RCC 7860 (cell line): ENCODE measurements at regions not wholly inside any gene's neighbourhood (a gene's known extent, or its start where the extent isn't known, plus 50 kb on each side); places are given as distances from the start of the nearest gene placed in this dataset.

Source experiments
- DNase-seq: peaks from one replicate; pipeline ENCODE4 v3.0.0-alpha.2; 2015; ENCODE audit warnings: low spot score
- FAIRE-seq: peaks from 2 replicates; lab custom pipeline; 2012; peaks lifted over from hg19 to GRCh38; lab: Jason Lieb, UNC

DNA sequence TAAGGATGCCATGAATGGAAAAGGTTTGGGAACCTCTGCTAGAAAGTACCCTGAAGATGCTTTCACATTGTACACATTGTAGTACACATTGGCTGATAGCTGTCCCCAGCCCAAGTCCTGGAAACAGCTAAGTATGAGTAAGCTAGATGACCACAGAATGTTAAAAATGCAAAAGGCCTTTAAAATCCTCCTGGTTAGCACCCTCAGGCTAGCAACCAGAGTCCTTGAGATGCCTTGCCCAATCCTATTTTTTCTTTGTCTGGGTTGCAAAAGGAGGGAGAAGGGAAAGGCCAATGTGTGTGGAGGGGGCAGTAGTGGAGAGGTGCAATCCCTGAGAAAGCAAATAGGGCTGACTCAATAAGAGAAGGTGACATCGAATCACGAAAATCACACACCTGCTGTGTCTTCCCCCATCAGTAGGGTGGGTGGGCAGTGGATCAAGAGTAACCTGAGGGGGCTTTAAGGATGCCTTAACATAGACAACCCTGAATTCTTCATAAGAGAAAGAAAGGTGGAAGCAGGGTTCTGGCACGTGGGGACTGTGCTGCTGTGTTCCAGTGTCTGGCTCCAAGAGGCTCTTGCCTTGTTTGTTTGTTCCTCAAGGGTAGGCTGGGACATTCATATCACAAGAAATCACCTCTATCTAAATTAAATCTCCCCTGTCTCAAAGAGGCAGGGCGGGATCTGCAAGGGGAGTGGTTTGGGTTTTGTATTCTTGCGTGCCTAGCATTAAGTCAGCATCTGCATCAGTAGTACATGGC lies 266.2 kb upstream of the PLXNA2 start:
- FAIRE-seq (no peak), DNase-seq (no peak)

DNA sequence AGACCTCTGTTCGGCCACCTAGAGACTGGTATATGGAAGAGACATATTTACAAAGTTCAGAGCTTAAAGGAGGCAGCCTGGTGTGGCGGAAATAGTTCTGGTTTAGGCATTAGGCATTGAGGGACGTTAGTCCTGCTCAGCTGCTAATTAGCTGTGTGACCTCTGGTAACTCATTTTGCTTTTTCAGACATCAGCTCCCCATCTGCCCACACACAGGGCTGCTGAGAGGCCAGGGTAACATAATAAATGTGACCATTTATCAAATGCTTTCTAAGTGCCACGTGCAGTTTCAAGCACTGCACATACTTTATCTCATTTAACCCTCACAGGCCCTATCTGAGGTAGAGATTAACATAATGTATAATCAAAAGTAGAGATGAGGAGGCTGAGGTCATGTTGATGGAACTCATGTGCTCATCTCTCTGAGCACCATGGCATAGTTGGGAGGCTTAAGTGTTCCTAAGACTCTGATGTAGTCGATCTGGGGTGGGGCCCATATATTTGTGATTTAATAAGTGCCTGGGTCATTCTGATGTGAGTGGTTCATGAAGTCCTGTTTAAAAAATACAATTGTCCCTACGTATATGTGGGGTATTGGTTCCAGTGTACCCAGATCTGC lies 267.2 kb upstream of the PLXNA2 start:
- DNase-seq (no peak), FAIRE-seq (no peak)

DNA sequence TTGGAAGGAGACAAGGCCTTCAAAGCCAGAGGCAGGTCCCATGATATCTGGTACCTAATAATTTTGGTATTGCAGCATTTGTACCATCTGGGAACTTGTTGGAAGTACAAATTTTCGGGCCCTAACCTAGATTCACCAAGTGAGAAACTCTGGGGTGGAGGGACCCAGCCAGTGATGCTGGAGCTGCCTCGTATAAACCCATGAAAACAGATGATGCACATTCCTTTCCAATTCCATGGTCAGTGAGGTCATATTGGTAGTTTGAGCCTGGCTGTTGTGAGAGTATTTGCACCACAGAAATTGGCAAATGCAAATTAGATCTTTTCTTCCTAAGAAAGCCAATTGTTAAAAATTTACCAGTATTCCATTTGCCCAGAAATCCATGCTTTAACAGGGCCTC lies 269.6 kb upstream of the PLXNA2 start:
- no peak for DNase-seq
- no peak for FAIRE-seq

DNA sequence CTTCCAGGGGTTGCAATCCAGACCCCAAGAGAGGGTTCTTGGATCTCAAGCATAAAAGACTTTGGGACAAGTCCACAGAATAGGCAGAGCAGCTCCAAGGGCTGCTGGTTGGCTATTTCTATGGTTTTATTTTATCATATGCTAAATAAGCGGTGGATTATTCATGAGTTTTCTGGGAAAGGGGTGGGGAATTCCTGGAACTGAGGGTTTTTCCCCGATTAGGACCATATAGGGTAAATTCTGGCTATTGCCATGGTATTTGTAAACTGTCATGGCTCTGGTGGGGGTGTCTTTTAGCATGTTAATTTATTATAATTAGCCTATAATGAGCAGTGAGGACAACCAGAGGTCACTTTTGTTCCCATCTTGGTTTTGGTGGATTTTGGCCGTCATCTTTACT lies 270.9 kb upstream of the PLXNA2 start:
- no peak for DNase-seq
- no peak for FAIRE-seq

DNA sequence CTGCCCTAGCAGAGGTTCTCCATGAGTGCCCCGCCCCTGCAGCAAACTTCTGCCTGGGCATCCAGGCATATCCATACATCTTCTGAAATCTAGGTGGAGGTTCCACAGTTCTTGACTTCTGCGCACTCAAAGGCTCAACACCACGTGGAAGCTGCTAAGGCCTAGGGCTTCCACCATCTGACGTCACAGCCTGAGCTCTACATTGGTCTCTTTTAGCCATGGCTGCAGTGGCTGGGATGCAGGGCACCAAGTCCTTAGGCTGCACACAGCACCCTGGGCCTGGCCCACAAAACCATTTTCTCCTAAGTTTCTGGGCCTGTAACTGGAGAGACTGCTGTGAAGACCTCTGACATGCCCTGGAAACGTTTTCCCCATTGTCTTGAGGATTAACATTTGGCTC lies 272.6 kb upstream of the PLXNA2 start:
- FAIRE-seq = no peak

DNA sequence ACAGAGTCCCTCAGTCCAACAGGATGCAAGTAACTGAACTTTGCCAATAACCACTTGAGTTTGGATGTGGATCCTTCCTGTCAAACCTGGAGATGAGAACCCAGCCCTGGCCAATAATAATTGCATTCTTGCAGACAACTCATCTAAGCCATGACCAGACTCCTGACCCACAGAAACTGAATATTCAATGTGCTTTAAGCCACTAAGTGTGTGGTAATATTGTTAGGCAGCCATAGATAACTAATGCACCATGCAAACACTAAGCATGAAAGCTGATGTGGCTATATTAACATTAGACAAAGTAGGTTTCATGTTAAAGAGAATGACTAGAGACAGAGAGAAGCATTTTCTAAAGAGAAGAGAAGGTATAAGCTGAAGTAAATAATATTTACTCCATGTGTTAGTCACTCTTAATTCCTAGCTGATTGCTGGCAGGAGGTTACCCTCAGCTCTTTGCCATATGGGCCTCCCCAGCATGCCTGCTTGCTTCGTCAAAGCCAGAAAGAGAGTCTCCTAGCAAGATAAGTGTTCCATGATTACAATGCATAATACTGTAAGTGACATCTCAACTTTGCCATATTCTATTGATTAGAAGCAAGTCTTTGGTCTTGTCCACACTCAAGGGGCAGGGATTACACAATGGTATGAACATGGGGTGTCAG lies 276.4 kb upstream of the PLXNA2 start:
- no peak for DNase-seq

More for the DNA sequence above, 272.6 kb upstream of the PLXNA2 start:
- no peak for DNase-seq

DNA sequence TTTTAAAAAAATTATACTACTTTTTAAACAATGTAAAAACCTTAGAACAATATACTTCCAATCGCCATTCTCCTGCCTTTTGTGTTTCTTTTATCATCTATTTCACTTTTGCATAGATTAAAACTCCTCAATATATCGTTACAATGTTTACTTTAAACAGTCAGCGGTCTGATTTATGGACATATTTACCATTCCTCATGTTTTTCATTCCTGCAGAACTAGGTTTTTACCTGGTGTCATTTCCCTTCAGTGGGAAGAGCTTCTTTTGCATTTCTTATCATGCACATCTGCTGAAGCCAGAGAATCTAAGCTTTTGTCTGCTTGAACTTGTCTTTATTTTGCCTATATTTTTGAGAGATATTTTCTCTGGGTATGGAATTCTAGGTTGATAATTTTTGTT lies 277.4 kb upstream of the PLXNA2 start:
- no peak for FAIRE-seq
- no peak for DNase-seq

More for the DNA sequence above, 276.4 kb upstream of the PLXNA2 start:
- FAIRE-seq = no peak

DNA sequence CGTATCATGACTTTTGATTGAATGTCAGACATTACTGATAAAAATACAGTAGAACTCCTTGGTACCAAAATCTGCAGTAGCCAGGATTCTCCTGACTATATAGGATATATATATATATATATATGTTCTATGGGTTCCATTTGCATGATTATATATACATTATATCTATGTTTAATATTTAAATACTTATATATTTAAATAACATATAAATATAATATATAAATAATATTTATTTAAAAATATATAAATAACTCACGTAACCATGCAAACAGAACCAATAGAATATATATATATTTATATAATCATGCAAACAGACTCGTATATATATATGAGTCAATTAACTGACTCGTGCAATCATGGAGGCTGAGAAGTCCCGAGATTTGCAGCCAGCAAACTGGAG lies 278.8 kb upstream of the PLXNA2 start:
- DNase-seq (no peak), FAIRE-seq (no peak)

DNA sequence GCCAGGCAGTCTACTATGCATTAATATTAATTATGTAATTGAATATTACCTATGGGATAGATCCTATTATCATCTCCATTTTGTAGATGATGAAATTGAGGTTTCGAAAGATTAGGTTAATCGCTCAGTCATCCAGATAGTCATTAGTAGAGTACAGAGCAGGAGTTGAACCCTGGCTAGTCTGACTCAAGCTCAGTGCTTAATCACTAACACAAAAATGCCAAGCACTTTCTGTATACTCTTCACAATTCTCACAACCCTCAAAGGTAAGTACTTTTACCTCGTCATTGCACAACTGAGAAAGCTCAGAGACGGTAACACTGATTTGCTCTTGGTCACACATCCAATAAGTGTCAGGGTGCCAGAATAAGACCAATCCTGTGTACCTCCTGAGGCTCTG lies 280.2 kb upstream of the PLXNA2 start:
- DNase-seq (no peak), FAIRE-seq (no peak)

DNA sequence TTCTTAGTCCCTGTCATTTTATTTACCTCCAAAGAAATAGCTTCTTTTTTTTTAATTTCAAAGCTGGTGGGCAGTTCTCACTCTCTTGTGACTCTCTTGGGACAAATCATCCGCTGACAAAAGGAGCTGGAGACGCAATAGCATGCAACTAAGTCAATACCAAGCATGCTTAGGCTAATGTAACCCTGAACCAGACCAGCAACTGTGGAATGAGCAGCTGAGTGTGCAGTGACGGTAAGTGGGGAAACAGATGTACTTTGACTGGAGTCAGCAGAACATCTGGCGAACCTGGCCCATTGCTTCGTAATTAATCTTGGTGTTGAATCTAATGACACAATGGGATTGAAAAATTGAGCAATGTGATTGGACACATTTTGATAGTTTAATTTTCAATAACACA lies 280.7 kb upstream of the PLXNA2 start:
- DNase-seq (no peak), FAIRE-seq (no peak)

DNA sequence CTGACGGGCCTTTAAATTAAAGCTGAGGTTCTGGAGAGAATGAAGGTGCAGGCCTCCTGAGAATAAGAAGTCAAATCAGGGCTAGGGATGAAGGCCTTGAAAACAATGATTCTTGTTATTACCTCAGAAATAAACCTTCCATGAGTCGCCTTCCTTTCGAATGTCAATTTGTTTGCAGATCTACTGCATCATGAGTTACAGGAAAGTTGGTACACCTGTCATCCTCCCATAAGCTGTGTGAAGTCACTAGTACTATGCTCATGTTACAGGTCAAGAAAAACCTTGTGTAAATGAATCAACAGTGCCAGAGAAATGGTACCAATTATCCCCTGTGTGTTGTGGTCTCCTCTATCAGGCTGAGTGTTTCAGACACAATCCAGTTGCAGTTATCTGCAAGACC lies 281.2 kb upstream of the PLXNA2 start:
- DNase-seq (no peak), FAIRE-seq (no peak)

DNA sequence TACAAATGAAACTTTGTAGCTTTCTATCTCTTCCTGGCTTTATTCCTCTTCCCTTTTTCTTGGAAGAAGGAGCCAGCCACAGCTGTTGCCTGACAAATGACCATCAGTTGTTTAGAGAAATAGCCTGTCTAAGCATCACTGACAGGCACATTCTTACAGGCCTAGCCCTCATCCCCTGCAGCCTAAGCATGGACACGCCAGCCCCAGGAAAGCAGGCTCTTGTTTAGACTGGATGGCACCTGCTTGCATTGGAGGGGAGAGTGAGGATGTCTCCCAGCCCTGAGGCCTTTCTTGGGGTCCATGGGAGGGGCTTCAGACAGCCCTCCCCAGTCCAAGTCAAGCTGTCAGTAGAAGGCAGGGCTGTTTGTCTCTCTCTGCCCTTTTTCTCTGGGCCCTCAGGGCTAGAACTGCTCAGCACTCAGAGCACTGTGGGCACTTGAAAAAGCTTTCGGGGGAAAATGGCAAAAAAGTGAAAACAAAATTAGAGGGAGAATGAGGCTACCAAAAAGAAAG lies 282.5 kb upstream of the PLXNA2 start:
- FAIRE-seq = no peak
- DNase-seq = no peak

DNA sequence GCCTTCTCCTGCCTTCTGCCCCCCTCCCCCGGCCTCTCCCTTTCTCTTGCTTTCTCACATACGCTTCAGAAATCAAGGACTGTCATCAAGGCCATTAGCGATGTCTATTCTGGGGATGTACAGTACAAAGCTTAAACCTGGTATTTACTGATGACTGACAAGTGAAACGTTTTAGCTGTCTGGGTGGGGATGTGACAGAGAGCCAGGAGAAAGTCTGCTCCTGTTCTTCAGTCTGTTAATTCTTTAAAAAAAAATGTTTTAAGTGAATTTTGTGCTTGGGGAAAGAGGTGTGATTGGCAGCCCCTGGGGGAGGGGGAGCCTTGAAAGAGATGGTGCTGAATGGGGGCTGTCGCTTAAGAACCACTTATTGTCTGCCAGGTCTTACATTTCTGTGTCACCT lies 283.0 kb upstream of the PLXNA2 start:
- DNase-seq (no peak), FAIRE-seq (no peak)

DNA sequence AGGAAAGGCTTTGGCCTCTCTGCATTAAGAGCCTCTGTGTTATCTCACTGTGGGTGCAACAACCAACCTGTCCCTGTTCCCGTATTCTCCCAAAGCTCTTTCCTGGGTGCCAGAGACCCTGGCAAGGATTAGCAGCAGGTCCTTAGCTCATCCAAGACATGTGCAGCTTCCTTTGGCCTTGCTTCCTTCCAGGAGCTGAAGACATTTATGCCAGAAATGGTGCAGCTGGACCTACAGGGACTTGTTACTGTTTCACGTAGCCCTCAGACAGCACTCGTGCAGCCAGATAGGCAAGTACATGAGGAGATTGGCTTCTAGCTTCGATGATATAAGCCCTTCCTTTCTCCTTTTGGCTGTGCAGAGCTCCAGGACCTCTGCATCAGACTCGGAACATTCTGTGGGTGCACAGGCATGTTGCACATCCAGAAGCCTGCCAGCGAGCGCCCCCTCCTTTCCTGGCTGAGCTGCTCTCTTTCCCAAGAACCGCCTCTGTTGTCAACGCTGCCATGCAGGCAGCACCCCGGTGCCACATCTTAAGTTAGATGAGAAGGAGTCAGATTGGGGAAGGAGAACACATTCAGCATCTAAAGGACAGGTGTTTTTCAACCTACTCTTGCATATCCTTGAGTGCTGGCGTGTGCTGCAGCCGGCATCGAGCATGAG lies 284.5 kb upstream of the PLXNA2 start:
- FAIRE-seq (no peak), DNase-seq (no peak)

DNA sequence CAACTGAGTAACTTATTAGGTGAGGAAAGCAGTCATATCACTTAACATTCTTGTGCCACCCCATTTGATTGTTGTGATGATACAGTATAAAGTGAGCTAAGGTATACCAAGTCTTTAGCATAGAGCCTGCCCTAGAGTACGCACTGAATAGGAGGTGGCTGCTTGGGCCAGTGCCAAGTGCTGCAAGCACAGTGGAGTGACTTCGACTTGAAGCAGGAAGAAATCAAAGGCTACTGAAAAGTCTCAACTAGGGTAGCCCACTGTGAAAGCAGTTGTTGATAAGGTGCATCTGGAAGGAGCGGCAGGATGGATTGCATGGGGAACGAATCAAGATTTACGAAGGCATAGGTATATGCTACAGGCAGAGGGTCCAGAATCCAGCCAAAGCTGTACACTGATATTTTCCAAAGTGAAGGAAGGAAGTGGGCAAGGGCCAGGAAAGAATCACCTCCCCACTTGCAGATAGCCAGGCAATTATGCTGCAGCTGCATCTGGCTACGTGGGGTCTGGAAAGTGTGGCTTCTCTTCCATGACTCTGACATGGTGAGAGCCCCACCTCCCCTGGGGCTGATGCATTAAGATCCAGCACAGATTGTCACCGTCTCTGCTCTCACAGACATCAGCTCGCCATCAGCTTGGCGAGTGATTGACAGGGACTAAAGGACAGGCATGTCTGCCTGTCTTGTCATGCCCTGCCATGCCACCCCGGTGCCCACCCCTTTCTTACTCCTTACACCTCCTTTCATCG lies 287.0 kb upstream of the PLXNA2 start:
- FAIRE-seq = no peak
- no peak for DNase-seq

DNA sequence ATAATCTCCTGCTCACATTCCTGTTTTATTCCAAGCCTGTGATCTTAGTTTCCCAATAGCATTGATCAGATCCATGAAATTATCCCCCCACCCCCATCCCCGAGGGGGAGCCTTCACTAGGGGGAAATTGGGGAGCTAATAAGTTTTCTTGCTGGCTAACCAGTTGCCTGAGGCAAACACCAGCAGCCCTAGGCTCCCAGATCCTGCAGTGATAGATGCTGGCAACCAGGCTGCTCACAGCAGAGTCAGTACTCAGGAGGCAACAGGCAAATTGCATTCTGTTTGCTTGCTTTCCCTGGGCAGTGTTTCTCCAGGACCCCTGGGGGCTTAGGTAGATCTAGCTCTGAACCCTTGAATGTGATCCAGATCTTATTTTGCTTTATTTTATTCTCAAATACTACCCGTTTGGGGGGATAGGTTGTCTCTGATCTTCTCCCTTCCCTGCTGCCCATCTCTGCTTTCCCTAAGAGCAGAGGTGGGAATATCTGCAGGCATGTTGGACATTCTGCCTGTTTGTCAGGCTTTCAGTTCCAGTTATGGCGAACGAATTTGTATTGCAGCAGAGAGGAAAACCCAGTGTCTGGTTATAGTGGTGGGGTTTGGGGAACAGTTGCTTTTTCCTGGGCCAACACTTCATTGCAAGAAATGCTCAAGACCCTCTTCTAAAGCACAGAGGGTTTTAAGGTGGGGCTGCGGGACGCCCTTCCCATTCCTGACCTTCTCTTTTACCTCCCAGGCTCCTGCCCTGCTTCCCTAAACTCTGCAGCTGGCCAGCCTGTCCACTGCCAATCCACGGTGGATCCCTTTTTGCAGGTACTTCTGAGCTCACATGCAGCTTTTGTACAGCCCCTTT lies 289.8 kb upstream of the PLXNA2 start:
- no peak for DNase-seq

DNA sequence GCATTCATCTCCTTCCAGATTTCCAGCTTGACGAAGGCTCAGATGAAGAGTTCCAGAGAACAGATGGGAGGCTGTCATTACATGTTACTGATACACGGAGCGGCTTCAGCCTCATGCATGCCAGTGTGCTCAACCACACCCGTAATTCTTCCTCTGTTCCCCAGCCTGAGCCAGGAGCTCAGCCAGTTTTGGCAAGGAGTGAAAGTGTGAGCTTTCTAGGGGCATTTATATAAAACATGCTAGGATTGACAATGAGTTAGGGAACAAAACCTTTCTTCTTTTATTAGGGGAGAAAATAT lies 290.4 kb upstream of the PLXNA2 start:
- DNase-seq (no peak), FAIRE-seq (no peak)

More for the DNA sequence above, 289.8 kb upstream of the PLXNA2 start:
- no peak for FAIRE-seq

DNA sequence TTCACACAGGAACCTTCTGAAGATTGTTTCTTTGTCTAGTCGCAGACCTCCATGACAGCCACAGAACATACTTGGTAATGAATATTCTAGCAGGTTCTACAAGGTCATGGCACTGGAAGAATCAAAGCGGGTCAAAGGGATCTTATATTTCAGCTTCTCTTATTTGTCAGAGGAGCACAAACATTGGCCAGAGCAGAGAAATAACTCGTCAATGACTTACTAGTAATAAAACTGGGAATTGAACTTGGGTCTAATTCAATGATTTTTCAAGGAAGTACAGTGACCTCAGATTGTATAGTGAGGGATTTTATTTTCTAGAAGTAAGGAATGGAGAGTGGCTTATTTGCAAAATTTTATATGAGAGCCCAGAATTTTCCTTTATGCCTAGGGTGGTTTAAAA lies 290.8 kb upstream of the PLXNA2 start:
- no peak for FAIRE-seq
- DNase-seq = no peak

DNA sequence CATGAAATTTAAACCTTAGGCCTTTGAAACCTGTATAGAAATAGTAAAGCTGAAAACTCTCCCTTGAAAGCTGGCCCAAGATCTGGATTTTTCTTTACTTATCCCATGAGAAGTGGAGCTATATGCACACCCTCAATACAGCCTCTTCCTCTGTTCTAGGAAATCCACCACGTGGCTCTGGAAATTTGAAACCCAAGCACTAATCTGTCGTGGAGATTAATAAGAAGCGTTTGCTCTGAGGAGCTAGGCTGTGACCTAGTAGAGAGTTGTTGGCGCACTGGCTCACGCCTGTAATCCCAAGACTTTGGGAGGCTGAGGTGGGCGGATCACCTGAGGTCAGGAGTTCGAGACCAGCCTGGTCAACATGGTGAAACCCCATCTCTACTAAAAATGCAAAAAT lies 291.3 kb upstream of the PLXNA2 start:
- DNase-seq = no peak
- no peak for FAIRE-seq

DNA sequence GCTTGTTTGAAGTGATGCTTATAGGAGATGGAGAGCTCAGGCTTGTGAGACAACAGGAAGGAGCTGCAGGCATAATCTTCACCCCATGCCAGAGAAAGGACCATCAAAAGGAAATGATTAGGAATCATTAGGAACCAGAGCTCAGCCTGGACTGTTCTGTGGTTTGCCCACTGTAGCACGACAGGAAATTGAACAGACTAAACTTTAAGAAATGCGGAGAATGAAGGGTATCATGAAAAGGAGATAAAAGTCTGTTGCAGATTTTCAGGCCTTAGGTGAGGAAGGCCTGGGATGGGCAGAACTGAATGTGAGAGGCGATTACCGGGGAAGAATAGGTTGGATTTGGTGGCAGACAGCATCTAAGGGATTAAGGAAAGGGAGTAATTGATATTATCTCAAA lies 292.0 kb upstream of the PLXNA2 start:
- DNase-seq (no peak), FAIRE-seq (no peak)
